Tibial nerve (tissue), 4 donors: ENCODE measurements at regions not wholly inside any gene's neighbourhood (a gene's known extent, or its start where the extent isn't known, plus 50 kb on each side); places are given as distances from the start of the nearest gene placed in this dataset.

ENCODE experiments used
- DNase-seq, 2 donors: peaks; one replicate each; pipeline ENCODE4 v3.0.0-alpha.2; 2019; ENCODE audit warnings: low spot score in 2 of 2
- H3K27ac ChIP-seq, 4 donors: fragments of 200-600 bp; sonication (generic) in 3 of 4; one replicate each; pipeline ENCODE4 v1.5.1; 2017 to 2019; ENCODE audit warnings: mild to moderate bottlenecking in 1 of 4
- H3K27me3 ChIP-seq, 2 donors: fragments of 200-600 bp; sonication (generic) in 1 of 2; one replicate each; pipeline versions ENCODE4 v1.5.1 to v1.6.0; 2017 to 2019
- H3K36me3 ChIP-seq, 3 donors: fragments of 200-600 bp; sonication (generic); one replicate each; pipeline ENCODE4 v1.5.1; 2018 to 2019
- H3K4me1 ChIP-seq, 4 donors: fragments of 200-600 bp; sonication (generic) in 3 of 4; one replicate each; pipeline ENCODE4 v1.5.1; 2017 to 2019
- H3K4me3 ChIP-seq, 4 donors: fragments of 200-600 bp; sonication (generic) in 3 of 4; one replicate each; pipeline ENCODE4 v1.5.1; 2017 to 2019; ENCODE audit warnings: mild to moderate bottlenecking in 1 of 4, moderate library complexity in 1 of 4
- H3K9me3 ChIP-seq, 4 donors: fragments of 200-600 bp; sonication (generic) in 3 of 4; one replicate each; pipeline ENCODE4 v1.5.1; 2017 to 2019
- CTCF ChIP-seq, 5 experiments: fragments of 200-600 bp in 3 of 5; fragments of 450-650 bp in 2 of 5; sonication (generic) in 3 of 5; IDR thresholded peaks; one replicate each; pipeline ENCODE4 v1.5.1; 2016 to 2019; ENCODE audit warnings: antibody characterized with exemption in 5 of 5, mild to moderate bottlenecking in 3 of 5, moderate library complexity in 2 of 5
- EP300 ChIP-seq, 2 donors: sonication (generic); formaldehyde crosslinking; IDR thresholded peaks; one replicate each; pipeline ENCODE4 v1.6.1; 2017; ENCODE audit warnings: antibody characterized with exemption in 2 of 2, mild to moderate bottlenecking in 1 of 2
- POLR2A ChIP-seq, 2 donors: fragments of 450-650 bp; IDR thresholded peaks; one replicate each; pipeline ENCODE4 v1.6.1; 2017; ENCODE audit warnings: antibody characterized with exemption in 2 of 2, mild to moderate bottlenecking in 2 of 2, moderate library complexity in 2 of 2
- WGBS, 2 donors: methylation state at CpG; one replicate each; pipeline ENCODE4 v1.1.5; 2018; 5-methylcytosine and 5-hydroxymethylcytosine counted together

- H3K9me3 ChIP-seq = peaks cover 0 to 2% (median 0%) of the 10 kb centered on the region in 4 donors
- no peaks in the 10 kb centered on the region for H3K36me3 ChIP-seq
These were observed 287.8 kb downstream of the ACTR3B start for GRCh38 chr7:153047079-153047959.

DNA sequence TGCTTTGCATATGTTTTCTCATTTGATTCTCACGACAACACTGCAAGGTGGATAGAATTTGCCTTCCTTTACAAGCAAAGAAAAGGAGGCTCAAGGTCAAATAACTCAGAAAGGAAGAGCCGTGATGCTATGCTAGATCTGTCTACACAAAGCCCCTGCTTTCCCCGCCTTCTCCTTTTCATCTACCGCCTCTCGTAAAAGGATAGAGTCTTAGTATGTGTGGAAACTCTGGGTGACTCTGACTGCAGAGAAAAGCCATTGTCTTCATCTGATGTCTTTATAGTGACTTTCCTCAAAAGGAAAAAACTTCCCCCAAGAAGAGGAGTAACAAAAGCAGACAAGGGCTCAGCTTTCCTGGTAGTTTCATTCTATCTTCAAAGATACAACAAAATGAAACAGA lies 292.7 kb downstream of the ACTR3B start:
- Histone ChIP-seq H3K9me3 (peaks cover 0 to 2% (median 0%) of the 10 kb centered on the region in 4 donors), H3K36me3 (no peaks in the 10 kb centered on the region), H3K4me3 (no peak overlapping the region), H3K27me3 (no peaks in the 10 kb centered on the region), H3K4me1 (no peaks in the 10 kb centered on the region), H3K27ac (no peak overlapping the region)
- no peak for DNase-seq
- 53 to 67% methylated on average over 5 of the region's 5 CpGs for WGBS, 2 donors
- TF ChIP-seq CTCF (IDR thresholded peaks at IDR 0.05) (no peak), EP300 (IDR thresholded peaks at IDR 0.05) (no peak), POLR2A (IDR thresholded peaks at IDR 0.05) (no peak)

More at GRCh38 chr7:153047079-153047959, 287.8 kb downstream of the ACTR3B start:
- H3K4me1 ChIP-seq = no peaks in the 10 kb centered on the region
- H3K27me3 ChIP-seq = no peaks in the 10 kb centered on the region
- DNase-seq = no peak
- no peak overlapping the region for H3K4me3 ChIP-seq
- WGBS, 2 donors = 87 to 90% methylated on average over 21 of the region's 21 CpGs
- TF ChIP-seq CTCF (IDR thresholded peaks at IDR 0.05) = no peak
- no peak for TF ChIP-seq EP300 (IDR thresholded peaks at IDR 0.05)
- no peak for TF ChIP-seq POLR2A (IDR thresholded peaks at IDR 0.05)
- no peak overlapping the region for H3K27ac ChIP-seq

DNA sequence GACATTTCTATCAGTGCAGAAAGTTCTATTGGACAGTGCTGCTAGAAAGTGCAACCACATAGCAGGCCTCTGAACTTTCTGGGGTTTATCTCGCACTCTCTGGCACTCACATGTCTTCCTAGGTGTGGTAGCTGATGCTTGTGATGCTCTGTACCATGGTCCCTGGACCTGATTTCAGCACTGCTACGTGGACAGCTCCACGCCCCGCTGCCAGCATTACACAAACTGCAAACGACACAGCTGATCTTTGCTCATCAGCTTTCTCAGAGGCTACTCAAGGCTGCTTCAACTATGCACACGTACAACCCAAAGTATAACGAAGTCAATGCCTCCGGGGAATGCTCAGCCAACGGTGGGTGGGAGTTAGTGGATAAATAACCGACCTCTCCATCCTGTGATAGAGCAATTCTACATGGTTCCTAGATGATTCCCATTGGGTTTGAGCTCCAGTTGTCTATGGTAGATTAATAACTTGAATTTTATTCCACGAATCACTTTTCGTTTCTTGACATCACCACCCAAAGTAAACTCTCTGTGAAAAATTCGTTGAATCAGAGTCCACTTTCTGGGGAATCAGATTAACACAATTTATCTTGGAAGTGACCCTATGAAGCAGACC lies 302.5 kb downstream of the ACTR3B start:
- no peaks in the 10 kb centered on the region for H3K27me3 ChIP-seq
- H3K27ac ChIP-seq = no peak overlapping the region
- H3K4me1 ChIP-seq = no peaks in the 10 kb centered on the region
- no peaks in the 10 kb centered on the region for H3K36me3 ChIP-seq
- TF ChIP-seq CTCF (IDR thresholded peaks at IDR 0.05) (no peak), POLR2A (IDR thresholded peaks at IDR 0.05) (no peak), EP300 (IDR thresholded peaks at IDR 0.05) (no peak)
- 42 to 45% methylated on average over 13 of the region's 13 CpGs for WGBS, 2 donors
- DNase-seq = no peak
- peaks cover 0 to 3% (median 0%) of the 10 kb centered on the region in 4 donors for H3K9me3 ChIP-seq
- H3K4me3 ChIP-seq = no peak overlapping the region

GRCh38 chr7:153065051-153065450 lies 305.5 kb downstream of the ACTR3B start:
- no peak for TF ChIP-seq CTCF (IDR thresholded peaks at IDR 0.05)
- TF ChIP-seq EP300 (IDR thresholded peaks at IDR 0.05) = no peak
- TF ChIP-seq POLR2A (IDR thresholded peaks at IDR 0.05) = no peak
- Histone ChIP-seq H3K36me3 (no peaks in the 10 kb centered on the region), H3K4me1 (no peaks in the 10 kb centered on the region), H3K27ac (no peak overlapping the region), H3K27me3 (no peaks in the 10 kb centered on the region), H3K4me3 (no peak overlapping the region), H3K9me3 (peaks cover 0 to 3% (median 0%) of the 10 kb centered on the region in 4 donors)
- WGBS, 2 donors = 22 to 27% methylated on average over 1 of the region's 1 CpG
- DNase-seq = no peak

GRCh38 chr7:153066711-153067110 lies 307.2 kb downstream of the ACTR3B start:
- no peaks in the 10 kb centered on the region for H3K4me1 ChIP-seq
- no peak overlapping the region for H3K27ac ChIP-seq
- no peaks in the 10 kb centered on the region for H3K36me3 ChIP-seq
- no peaks in the 10 kb centered on the region for H3K27me3 ChIP-seq
- H3K9me3 ChIP-seq = peaks cover 0 to 3% (median 0%) of the 10 kb centered on the region in 4 donors
- no peak for DNase-seq
- TF ChIP-seq EP300 (IDR thresholded peaks at IDR 0.05) = no peak
- TF ChIP-seq CTCF (IDR thresholded peaks at IDR 0.05) = no peak
- TF ChIP-seq POLR2A (IDR thresholded peaks at IDR 0.05) = no peak
- 62 to 63% methylated on average over 5 of the region's 5 CpGs for WGBS, 2 donors
- H3K4me3 ChIP-seq = no peak overlapping the region
